Fibroblast of skin of back (primary cell): ENCODE measurements at regions not wholly inside any gene's neighbourhood (a gene's known extent, or its start where the extent isn't known, plus 50 kb on each side); places are given as distances from the start of the nearest gene placed in this dataset.
"Not testable (repeated sequence)": the region's sequence is repeated elsewhere in the genome, so short reads cannot be mapped to it uniquely, and the experiment has no call there.

ENCODE experiments used
- DNase-seq: peaks from one replicate; pipeline ENCODE4 v3.0.0-alpha.2; 2013

DNA sequence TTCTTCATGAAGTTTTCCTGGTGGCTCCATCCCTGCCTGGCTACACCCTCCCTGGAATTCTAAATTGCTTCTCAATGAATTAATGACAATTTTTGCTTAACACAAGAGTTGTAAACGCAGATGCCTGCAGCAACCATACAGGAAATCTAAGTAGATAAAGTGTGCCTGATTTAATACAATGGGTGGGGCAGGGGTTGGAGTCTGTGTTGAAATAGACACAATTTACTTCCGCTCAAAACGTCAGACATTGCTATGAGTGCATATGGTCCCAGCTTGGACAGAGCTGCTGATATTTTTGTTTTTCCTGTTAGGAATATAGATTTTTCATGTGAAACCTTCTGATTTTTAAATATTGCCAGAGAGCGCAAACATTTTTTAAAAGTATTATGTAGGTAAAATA, 1235.0 kb upstream of the SORCS1 start:
- no peak for DNase-seq

DNA sequence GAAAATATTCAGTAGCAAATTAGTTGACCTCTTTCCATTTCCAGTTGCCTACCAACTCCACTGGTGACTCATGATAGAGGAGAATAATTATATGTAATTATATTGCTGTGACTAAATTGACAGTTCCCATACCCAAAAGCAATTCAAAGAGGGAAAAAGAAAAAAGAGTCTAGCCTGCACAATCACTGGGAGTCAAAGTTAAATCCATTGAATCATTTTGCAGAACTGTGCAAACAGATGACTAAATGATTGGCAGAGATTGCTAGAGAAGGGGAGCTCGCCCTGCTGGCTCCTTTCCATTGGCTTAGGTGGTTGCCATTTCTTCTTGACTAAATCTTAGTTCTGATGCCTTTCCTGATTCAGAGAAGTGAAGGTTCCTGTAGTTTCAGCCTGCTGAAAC, 1228.6 kb upstream of the SORCS1 start:
- peak; percentile 28 for DNase-seq

DNA sequence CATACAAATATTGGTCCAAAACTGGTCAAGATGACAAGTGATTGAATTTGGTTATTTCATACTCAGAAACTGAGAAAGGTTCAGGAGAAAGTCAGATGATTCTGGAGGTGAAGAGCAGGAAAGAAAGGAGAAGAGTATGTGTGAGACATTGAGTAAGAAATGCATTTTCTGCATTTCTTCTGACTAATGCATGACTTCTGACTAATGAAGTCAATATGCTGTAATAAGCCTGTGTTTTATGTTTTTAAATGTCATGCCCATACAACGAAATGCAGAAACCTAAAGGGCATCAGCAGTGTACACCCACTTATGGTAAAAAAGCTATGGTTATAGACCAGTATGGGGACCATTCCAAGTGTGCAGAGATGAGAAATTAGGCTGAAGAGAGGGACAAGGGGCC, 1227.8 kb upstream of the SORCS1 start:
- peak; percentile 72 for DNase-seq

DNA sequence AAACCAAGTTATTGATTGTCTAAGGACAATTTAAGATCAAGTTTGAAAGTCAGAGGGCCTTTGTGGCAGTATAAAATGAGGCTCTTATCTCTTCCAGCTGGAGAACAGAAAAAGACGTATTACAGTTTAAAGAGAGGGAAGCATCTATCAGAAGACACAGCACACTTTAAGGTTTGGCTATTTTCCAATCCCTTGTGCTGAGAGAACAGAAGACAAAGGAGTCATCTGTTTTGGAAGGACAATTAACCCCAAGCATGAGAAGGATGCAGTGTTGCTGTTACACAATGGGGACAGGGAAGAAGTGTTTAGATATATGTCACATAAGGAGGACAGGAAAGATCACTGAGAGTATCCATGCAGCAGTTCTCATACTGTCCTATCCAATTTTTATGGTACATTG, 1224.2 kb upstream of the SORCS1 start:
- DNase-seq = peak; percentile 4

DNA sequence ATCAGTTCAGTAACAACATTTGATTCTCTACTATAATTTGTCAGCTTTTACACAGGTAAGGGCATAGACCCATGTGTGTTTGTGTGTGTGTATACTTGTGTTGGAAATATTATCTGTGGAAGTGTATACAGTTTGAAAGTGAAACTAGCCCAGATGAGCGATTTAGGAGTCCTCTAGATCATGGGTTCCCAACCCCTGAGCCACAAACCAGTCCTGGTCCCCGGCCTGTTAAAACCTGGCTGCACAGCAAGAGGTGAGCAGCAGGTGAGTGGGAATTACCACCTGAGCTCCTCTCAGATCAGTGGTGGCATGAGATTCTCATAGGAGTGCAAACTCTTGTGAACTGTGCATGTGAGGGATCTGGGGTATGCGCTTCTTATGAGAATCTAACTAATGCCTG, 1221.5 kb upstream of the SORCS1 start:
- no peak for DNase-seq

DNA sequence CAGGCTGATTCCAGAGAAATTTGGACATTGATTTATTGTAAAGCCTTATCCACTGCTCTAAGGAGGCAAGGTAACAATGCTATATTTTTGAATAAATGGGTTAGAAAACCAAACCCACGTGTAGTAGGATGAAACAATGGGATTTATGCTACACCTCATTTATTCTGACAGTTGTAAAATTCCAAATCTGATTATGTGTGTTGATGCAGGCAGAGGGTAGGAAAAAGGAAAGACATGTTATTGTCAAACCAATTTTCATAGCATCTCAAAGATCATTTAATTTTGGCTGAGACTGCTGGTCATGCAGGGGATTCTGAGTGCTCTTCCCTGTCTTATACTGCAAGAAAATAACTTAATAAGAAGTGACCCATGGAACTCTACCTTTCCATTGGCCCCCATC, 1219.9 kb upstream of the SORCS1 start:
- no peak for DNase-seq

DNA sequence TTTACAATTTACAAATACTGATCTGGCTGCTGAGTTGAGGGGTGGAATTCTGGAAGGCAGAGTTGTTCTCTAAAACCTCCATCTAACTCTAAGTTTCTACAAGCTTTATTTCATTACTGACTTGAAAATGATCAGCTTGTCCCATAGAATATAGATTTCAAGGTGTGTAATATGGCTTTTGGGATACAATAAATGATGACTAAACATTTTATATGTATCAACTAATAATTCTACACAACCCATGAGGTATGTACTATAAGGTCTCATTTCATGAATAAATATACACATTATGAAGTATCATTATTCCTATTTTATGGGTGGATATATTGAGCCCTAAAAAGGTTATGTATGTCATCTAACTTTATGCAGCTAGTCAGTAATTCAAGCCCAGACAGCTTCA, 1214.3 kb upstream of the SORCS1 start:
- DNase-seq = no peak

DNA sequence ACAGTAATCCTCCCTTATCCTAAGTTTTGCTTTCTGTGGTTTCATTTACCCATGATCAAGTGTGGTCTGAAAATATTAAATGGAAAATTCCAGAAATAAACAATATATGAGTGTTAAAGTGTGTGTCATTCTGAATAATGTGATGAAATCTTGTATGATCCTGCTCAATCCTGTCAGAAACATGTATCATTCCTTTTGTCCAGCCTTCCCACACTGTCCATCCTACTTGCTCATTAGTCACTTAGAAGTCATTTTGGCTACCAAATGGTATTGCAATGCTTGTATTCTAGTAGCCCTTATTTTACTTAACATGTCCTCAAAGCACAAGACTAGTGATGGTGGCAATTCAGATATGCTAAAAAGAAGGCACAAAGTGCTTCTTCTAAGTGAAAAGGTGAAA, 1211.2 kb upstream of the SORCS1 start:
- peak; percentile 48 for DNase-seq

DNA sequence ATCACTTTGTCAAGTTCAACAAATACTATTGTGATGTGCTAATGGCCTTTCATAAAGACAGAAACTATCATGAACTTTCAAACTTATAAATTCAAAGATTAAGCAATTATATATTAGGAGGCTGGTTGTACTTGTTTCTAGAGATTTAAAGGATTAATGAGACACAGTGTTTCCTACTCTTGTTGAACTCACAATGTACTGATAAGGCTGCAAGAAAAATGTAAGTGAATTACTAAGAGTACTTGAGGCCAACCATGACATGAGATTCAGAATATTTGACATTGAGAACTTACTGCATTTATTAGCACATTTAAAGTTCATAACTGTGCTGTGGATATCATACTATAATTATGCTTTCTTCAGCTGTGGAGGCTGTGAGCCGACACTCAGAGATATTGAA, 1210.5 kb upstream of the SORCS1 start:
- DNase-seq = no peak

DNA sequence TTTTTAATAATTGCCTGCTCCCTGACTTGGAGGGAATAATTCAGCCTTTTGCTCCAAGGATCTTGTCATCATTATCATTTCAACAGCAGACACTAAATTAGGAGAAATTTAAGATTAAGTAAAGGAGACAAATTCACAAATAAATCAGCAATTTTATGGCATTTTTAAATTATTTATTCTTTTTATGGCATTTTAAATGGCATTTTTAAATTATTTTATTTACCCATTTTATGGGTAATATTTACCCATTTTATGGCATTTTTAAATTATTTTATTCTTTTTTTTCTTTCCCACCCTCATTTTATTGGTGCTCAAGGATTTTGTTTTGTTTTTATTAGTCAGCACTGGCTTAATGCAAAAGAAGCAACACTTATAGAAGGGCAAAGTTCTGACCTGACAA, 1201.0 kb upstream of the SORCS1 start:
- DNase-seq = no peak

DNA sequence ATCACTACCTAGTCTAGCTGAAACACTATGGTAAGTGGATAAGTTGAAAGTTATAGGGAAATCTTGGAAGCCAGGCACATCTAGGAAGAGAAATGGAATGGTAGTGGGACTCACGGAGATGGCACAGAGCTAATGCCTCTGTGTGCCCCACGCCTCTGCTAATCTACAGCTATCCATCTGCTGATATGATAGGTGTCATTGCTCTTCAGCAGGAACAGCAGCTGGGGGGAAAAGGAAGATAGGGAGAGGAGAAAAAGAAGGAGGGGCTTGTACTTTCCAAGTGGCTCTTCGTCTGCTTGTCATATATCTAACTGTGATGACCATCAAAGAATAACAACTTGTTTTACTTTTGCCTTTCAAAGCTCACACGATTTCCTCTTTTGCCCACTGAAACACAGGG, 1199.1 kb upstream of the SORCS1 start:
- DNase-seq = no peak

DNA sequence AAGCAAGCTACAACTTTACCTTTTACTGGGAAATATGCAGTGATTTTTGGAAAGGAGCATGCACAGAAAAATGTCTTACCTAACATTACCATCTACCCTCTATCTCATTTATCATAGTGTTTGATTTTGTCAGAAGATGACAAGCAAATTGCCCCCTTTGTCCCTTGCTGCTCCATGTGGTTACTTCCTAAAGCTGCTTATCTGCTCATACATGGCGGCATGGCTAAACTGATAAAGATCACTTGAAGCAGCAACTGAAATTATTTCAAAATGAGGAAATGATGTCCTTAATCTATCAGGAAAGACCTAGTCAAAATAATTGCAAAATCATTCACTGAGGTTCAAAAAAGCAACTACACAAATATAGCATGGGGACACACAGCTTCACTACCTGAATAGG, 1198.5 kb upstream of the SORCS1 start:
- no peak for DNase-seq

DNA sequence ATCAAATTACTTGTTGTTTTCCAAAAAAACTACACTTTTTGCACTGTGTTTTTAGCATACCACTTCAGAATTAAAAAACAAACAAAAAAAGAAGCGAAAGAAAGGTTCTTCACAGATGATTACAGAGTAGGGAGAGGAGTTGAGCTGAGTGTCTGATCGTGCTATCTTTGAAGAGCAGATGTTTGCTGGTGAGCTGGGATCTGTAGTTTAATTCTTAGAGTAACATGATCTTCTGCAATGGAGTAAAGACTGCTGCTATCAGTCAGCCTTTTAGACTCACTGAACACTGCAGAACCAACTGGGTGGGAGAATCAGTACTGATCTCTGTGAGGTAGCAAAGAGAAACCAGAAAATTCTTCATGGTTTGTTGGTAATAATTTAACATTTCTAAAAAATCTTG, 1197.8 kb upstream of the SORCS1 start:
- no peak for DNase-seq

DNA sequence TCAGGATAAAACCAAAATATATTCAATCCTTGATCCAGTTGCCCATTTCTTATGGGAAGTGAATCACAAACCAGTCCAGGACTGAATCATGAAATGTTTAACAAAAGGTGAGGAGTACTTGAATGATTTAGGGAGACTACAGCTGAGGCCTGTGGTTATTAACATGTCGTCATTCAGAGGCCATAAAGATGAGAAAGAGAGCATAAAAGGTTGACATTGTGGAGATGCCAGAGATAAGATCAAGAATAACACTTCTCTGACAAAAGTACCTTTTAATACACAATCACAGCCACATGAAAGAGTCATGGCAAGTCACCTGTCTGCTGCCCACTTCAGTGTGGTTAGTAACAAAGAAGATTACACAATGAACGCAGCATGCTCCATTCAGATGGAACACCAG, 1195.7 kb upstream of the SORCS1 start:
- no peak for DNase-seq

DNA sequence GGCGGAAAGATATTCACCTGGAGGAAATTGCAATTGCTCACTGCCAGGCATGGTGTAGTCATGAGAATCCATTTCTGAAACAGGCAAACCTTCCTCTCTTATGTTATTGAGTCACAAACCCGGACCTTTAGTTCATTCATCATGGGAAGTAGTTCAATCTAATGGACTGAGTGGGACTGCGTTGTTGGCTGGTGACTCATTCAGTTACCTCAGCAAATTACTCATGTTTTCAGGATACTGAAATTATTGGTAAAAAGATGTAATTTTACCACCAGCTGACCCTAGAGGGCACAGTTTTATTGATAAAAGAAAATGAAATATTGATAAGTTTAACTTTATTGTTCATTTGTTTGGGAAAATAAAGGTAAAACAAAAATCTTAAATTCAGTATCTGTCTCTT, 1194.4 kb upstream of the SORCS1 start:
- DNase-seq = peak; percentile 90

DNA sequence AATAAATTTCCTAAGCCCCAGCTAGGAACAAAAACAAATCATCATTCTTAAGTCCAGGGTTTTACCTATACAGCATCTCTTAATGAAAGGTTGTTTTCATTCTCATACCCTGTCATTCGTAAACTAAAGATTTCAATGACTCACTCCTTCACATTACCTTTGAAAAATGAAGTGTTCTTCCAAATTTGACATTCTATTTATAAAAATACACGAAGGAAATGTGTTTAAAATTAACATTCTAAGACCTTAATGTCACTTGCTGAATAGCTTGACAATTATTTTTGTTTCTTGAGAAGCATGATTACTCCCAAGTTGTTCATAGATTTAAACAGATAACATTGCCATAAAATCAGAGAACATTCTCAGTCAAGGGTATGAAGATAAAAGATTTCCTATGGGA, 1188.3 kb upstream of the SORCS1 start:
- no peak for DNase-seq

DNA sequence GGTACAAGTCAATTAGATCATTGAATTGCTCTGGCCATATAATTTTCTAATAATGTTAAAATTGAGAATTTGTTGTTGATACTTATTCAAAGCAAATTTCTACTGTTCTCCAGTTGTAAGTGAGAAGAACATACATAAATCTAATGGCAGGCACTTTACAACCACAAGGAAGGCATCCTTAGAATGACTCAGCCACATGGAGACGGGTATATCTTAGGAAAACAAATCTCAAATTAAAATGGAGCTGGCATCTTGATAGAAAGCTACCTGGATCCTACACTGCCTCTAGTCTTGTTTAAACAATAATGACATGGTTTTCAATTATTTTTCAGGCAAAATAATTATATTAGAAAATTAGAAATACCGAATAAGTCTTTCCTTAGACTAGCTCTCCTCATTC, 1183.7 kb upstream of the SORCS1 start:
- DNase-seq = no peak

DNA sequence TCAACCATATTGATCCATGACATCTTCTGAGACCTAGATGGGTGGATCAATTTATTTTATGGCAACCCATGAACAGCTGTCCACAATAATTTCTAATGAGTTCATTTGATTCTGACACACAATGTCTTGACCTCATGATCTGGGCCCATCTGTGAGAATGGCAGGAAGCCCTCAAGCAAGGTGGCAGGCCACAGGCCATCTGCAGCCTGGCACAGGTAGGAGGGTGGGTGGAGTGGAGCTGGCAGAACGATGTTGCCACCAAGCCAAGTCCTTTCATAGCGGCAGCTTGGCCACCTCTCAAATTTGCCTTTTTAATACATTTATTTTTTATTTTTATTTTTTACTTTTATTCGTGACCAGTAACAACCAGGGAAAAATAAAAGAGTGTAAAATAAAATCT, 1181.6 kb upstream of the SORCS1 start:
- DNase-seq = no peak

DNA sequence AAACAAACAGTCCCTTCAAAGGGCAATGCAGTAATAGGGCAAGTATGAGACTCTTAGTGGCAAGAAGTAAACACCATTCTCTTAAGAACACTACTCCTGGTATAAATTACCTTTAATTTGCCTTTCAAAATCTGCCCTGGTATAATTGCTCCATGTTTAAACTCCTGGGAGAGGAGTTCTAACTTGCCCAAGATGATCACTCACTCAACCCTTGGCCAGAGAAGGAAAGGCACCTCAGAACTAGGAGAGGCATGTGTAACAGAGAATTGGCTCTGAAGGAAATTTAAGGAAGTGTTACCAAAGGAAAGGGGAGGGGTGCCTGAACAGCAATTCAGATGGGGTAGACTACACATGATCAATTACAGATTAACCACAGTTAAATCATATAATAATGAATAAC, 1173.6 kb upstream of the SORCS1 start:
- DNase-seq = no peak

DNA sequence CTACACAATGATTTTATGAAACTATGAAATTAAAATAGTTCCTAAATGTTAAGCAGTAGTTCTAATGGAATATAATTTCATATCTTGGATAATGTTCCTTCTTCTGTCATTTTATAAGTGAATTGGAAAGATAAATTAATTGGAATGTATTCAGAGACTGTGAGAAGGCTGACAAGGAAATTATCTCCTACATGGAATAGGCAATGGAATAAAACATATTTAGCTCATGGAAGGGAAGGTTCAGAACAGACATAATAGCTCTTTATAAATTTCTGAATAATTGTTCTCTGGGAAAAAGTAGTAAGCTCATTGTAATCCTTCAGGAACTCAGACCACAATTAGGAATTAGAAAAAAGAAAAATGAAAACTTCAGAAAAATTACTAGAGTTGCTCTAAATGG, 1172.3 kb upstream of the SORCS1 start:
- no peak for DNase-seq

DNA sequence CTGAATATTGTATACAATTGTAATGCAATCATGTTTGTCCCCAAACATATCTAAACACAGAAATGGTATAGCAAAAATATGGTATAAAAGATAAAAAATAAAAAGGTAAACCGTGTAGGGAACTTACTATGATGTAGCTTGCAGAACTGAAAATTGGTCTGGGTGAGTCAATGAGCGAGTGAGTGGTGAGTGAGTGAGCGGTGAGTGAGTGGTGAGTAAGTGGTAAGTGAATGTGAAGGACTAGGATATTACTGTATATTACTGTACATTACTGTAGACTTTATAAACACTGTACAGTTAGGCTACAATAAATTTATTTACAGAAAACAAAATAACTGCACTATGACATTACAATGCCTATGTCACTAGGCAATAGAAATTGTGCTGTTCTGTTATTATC, 1163.2 kb upstream of the SORCS1 start:
- DNase-seq = peak; percentile 15

DNA sequence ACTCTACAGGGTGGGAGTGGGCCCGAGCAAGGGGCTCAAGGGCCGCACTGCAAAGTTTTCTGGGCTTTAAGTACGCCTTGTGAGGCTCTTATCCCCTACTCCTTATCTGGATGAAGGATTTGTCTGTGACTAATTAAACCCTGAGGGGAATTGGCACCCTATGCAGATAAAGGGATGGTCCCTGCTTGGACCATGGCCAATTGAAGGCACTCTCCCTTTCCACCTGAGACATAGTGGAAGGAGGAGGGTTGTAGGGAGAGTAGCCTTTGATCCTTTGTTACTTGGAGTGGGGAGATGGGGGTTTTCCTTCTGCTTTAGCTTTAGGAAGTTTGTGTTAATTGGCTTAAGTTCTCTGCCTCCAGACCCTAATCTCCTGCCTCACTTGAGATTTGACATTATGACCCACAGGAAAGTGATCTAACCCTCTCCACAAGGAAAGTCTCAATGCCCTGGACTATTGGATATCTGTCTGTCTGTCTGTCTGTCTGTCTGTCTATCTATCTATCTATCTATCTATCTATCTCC, 1158.8 kb upstream of the SORCS1 start:
- no peak for DNase-seq

DNA sequence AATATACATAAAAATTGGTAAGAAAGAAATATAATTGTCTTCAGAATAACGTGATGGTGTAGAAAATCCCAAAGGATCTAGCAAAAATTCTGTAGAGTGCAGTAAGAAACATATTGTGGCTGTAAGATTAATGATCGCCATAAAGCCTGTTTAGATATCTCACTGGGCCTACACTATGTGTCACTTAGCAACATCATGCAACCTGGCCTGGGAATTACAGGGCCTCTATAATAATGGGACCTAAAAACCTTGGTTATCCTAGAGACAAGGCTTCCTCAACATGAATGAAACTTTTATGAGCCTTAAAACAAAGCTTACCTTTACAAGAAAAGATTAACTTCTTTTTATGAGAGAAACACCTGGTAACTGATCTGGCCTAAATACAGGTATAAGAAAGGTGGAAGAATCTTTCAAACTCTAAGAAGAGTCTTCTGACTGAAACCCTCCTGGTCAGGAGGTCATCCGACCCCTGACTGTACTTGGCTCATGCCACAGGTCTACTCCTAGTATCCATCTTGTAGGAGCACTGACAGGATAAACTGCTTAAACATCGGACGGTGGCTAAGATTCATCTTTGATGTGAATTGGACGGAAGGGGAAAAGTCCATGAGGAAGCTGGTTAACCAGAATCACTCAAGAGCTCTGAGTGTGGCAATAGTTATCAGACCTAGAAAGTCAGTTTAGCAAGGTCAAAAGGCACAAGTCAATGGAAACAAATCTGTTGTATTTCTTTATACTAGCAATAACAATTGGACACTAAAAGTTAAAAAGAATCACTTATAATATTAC, 1155.1 kb upstream of the SORCS1 start:
- DNase-seq = no peak

DNA sequence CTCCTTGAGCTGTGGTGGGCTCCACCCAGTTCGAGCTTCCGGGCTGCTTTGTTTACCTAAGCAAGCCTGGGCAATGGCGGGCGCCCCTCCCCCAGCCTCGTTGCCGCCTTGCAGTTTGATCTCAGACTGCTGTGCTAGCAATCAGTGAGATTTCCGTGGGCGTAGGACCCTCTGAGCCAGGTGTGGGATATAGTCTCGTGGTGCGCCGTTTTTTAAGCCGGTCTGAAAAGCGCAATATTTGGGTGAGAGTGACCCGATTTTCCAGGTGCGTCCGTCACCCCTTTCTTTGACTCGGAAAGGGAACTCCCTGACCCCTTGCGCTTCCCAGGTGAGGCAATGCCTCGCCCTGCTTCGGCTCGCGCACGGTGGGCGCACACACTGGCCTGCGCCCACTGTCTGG, 1151.1 kb upstream of the SORCS1 start:
- DNase-seq = not testable (repeated sequence)

DNA sequence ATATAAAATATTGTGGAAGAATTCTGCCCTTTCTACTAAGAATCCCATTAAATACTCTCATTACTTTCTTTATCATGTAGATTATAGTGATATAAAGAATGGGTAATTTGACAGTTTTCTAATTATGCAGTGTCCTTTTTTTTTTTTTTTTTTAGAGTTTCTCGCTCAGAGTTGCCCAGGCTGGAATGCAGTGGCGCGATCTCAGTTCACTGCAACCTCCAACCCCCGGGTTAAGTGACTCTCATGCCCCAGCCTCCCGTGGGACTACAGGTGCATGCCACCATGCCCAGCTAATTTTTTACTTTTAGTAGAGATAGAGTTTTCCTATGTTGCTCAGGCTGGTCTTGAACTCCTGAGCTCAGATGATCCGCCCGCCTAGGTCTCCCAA, 1143.4 kb upstream of the SORCS1 start:
- DNase-seq = no peak
